GM23338 (cell line): ENCODE measurements at regions not wholly inside any gene's neighbourhood (a gene's known extent, or its start where the extent isn't known, plus 50 kb on each side); places are given as distances from the start of the nearest gene placed in this dataset.
A peak's percentile ranks its signal among the peaks of the same experiment; 100 is the strongest.

ENCODE experiments used
- ATAC-seq: fragments of 200-7000 bp; cut with Tn5 transposase; 3 replicates; pipeline ENCODE4 v1.9.1; 2020
- DNase-seq: peaks from one replicate; pipeline ENCODE4 v3.0.0-alpha.2; 2015; ENCODE audit warnings: low spot score
- H2AFZ ChIP-seq: fragments of 200-600 bp; sonication (generic); 2 replicates; pipeline ENCODE4 v1.8.0; 2016; ENCODE audit warnings: antibody characterized with exemption, mild to moderate bottlenecking, moderate library complexity
- H3F3A ChIP-seq: fragments of 200-600 bp; sonication (generic); replicated peaks from 2 replicates; pipeline ENCODE4 v1.8.0; 2017; ENCODE audit warnings: antibody characterized with exemption, mixed run types, low read depth
- H3K27ac ChIP-seq: fragments of 200-600 bp; sonication (generic); 2 replicates; pipeline ENCODE4 v1.6.1; 2016; ENCODE audit warnings: low read depth
- H3K27me3 ChIP-seq: fragments of 200-600 bp; sonication (generic); 2 replicates; pipeline ENCODE4 v1.8.0; 2016; ENCODE audit warnings: mild to moderate bottlenecking, mixed run types, moderate library complexity; ENCODE audit not compliant: insufficient read depth
- H3K36me3 ChIP-seq: fragments of 200-600 bp; sonication (generic); 2 replicates; pipeline ENCODE4 v1.8.0; 2016; ENCODE audit warnings: mild to moderate bottlenecking; ENCODE audit not compliant: insufficient read depth
- H3K4me1 ChIP-seq: fragments of 200-600 bp; sonication (generic); 2 replicates; pipeline ENCODE4 v1.8.0; 2016; ENCODE audit warnings: mild to moderate bottlenecking, moderate library complexity; ENCODE audit not compliant: insufficient read depth
- H3K4me2 ChIP-seq: fragments of 200-600 bp; sonication (generic); 2 replicates; pipeline ENCODE4 v1.7.1; 2017; ENCODE audit warnings: mixed run types
- H3K4me3 ChIP-seq: fragments of 200-600 bp; sonication (generic); 2 replicates; pipeline ENCODE4 v1.6.1; 2016; ENCODE audit warnings: mixed run types
- H3K79me2 ChIP-seq: fragments of 200-600 bp; sonication (generic); replicated peaks from 2 replicates; pipeline ENCODE4 v1.8.0; 2017; ENCODE audit warnings: mild to moderate bottlenecking; ENCODE audit not compliant: insufficient read depth
- H3K9me2 ChIP-seq: fragments of 200-600 bp; sonication (generic); 2 replicates; pipeline ENCODE4 v1.8.0; 2017; ENCODE audit not compliant: insufficient read depth
- H4K20me1 ChIP-seq: fragments of 200-600 bp; sonication (generic); replicated peaks from 2 replicates; pipeline ENCODE4 v1.8.0; 2017; ENCODE audit warnings: mild to moderate bottlenecking; ENCODE audit not compliant: insufficient read depth
- H3K27ac Mint-ChIP-seq: 2 replicates; pipeline ENCODE4 v1.8.0; 2020; ENCODE audit warnings: inconsistent platforms, mild to moderate bottlenecking, moderate library complexity, mixed read lengths
- H3K27me3 Mint-ChIP-seq: 3 replicates; pipeline ENCODE4 v1.8.0; 2022; ENCODE audit warnings: low read depth, mild to moderate bottlenecking, moderate library complexity, mixed read lengths, inconsistent platforms; ENCODE audit not compliant: insufficient read depth, poor library complexity
- H3K36me3 Mint-ChIP-seq: 3 replicates; pipeline ENCODE4 v1.8.0; 2021; ENCODE audit warnings: low read depth, mild to moderate bottlenecking, inconsistent platforms, moderate library complexity, mixed read lengths
- H3K4me1 Mint-ChIP-seq: 3 replicates; pipeline ENCODE4 v1.8.0; 2020; ENCODE audit warnings: mild to moderate bottlenecking, inconsistent platforms, mixed read lengths
- H3K4me3 Mint-ChIP-seq: 3 replicates; pipeline ENCODE4 v1.8.0; 2021; ENCODE audit warnings: moderate library complexity, mild to moderate bottlenecking, inconsistent platforms, mixed read lengths
- H3K9me3 Mint-ChIP-seq: 3 replicates; pipeline ENCODE4 v1.8.0; 2020; ENCODE audit warnings: moderate library complexity, mild to moderate bottlenecking, inconsistent platforms, mixed read lengths
- CREB1 ChIP-seq: fragments of 250-450 bp; sonication (Bioruptor Pico); IDR thresholded peaks from 2 replicates; pipeline ENCODE4 v1.5.0; 2020; ENCODE audit warnings: low read depth, mild to moderate bottlenecking, moderate library complexity
- EZH2 ChIP-seq: fragments of 200-600 bp; sonication (generic); IDR thresholded peaks from one replicate; pipeline ENCODE4 v1.8.0; 2017; ENCODE audit warnings: antibody characterized with exemption, mild to moderate bottlenecking, low read depth; ENCODE audit not compliant: unreplicated experiment
- EZH2phosphoT487 ChIP-seq: fragments of 200-600 bp; sonication (generic); IDR thresholded peaks from one replicate; pipeline ENCODE4 v1.8.1; 2018; ENCODE audit warnings: antibody characterized with exemption; ENCODE audit not compliant: unreplicated experiment
- NANOG ChIP-seq: IDR thresholded peaks from 2 replicates; pipeline ENCODE4 v1.6.1; 2016; ENCODE audit warnings: antibody characterized with exemption, borderline replicate concordance
- REST ChIP-seq: IDR thresholded peaks from one replicate; pipeline ENCODE4 v1.6.1; 2018; ENCODE audit warnings: antibody characterized with exemption; ENCODE audit not compliant: unreplicated experiment
- STAT1 ChIP-seq: IDR thresholded peaks from one replicate; pipeline ENCODE4 v1.6.1; 2016; ENCODE audit warnings: antibody characterized with exemption; ENCODE audit not compliant: unreplicated experiment
- ZNF331 ChIP-seq: fragments of 250-450 bp; sonication (Bioruptor Pico); IDR thresholded peaks from 2 replicates; pipeline ENCODE4 v1.5.0; 2020; ENCODE audit warnings: low read depth, mild to moderate bottlenecking, moderate library complexity

- Histone ChIP-seq H3K27ac (no peak overlapping the region), H3K36me3 (no peaks in the 10 kb centered on the region), H4K20me1 (no peaks in the 10 kb centered on the region; the same call in 1 of the 2 replicates), H2AFZ (no peak overlapping the region), H3K4me1 (peaks cover 26% of the 10 kb centered on the region), H3K27me3 (peaks cover 97% of the 10 kb centered on the region), H3K4me3 (no peak overlapping the region), H3F3A (no peaks in the 10 kb centered on the region), H3K79me2 (no peaks in the 10 kb centered on the region), H3K4me2 (no peak overlapping the region), H3K9me2 (no peaks in the 10 kb centered on the region)
- DNase-seq (no peak), ATAC-seq (no peak)
- Mint-ChIP-seq H3K9me3 (no peaks in the 10 kb centered on the region; the same call in 2 of the 3 replicates), H3K36me3 (no peaks in the 10 kb centered on the region), H3K4me3 (no peak overlapping the region), H3K27me3 (peaks cover 68% of the 10 kb centered on the region), H3K4me1 (peaks cover 26% of the 10 kb centered on the region), H3K27ac (no peak overlapping the region)
- TF ChIP-seq REST (no peak), STAT1 (no peak), CREB1 (CRISPR knock-in tag) (no peak), ZNF331 (CRISPR knock-in tag) (no peak), EZH2 (no peak), EZH2phosphoT487 (no peak)
These were observed 87.1 kb upstream of the PAX2 start for GRCh38 chr10:100658269-100658668.

- peak overlapping the region; percentile 79 for H3K4me2 ChIP-seq
- H3K9me2 ChIP-seq: no peaks in the 10 kb centered on the region
- TF ChIP-seq EZH2: peak; percentile 89
- no peak for TF ChIP-seq NANOG
- H3K27me3 Mint-ChIP-seq: peaks cover 58% of the 10 kb centered on the region
- no peak overlapping the region for H3K27ac Mint-ChIP-seq
- H3K4me1 ChIP-seq: peaks cover 23% of the 10 kb centered on the region
- ATAC-seq: peak; percentile 33
- H3K36me3 ChIP-seq: no peaks in the 10 kb centered on the region
- peak overlapping the region; percentile 61 for H3K4me3 Mint-ChIP-seq
- no peaks in the 10 kb centered on the region for H3K79me2 ChIP-seq
- H3K36me3 Mint-ChIP-seq: no peaks in the 10 kb centered on the region
- no peaks in the 10 kb centered on the region; the same call in 2 of the 3 replicates for H3K9me3 Mint-ChIP-seq
- H3F3A ChIP-seq: no peaks in the 10 kb centered on the region
- H2AFZ ChIP-seq: peak overlapping the region; percentile 83
- peaks cover 95% of the 10 kb centered on the region for H3K27me3 ChIP-seq
- no peak overlapping the region for H3K27ac ChIP-seq
- peak; percentile 73 for DNase-seq
- no peaks in the 10 kb centered on the region; the same call in 1 of the 2 replicates for H4K20me1 ChIP-seq
- peak overlapping the region; percentile 51 for H3K4me3 ChIP-seq
- peaks cover 29% of the 10 kb centered on the region for H3K4me1 Mint-ChIP-seq
These were observed 85.9 kb upstream of the PAX2 start for GRCh38 chr10:100659361-100660098.
